ENCODE measurements at regions not wholly inside any gene's neighbourhood (a gene's known extent, or its start where the extent isn't known, plus 50 kb on each side); places are given as distances from the start of the nearest gene placed in this dataset.

DNA sequence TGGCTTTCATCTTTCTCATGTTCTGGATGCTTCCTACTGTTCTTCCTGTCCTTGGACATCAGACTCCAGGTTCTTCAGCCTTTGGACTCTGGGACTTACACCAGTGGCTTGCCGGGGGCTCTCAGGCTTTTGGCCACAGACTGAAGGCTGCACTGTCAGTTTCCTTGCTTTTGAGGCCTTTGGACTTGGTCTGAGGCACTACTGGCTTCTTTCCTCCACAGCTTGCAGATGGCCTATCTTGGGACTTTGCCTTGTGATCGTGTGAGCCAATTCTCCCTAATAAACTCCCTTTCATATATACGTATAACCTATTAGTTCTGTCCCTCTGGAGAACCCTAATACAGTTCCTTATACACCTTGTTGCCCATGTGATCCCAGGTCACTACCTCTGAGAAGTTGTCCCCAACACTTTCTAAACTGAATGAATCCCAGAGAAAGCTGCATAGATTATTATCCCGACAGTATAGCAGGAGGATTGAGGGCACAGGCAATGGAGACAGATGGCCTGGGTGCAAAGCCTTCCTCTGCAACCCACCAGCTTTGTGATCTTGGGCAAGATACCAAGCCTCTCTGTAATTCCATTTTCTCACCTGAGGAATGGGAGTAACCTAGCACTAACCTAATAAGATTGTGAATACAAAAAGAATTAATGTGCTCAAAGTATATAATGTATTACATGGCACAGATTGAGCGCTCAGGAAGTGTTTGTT is 449.6 kb upstream of the BRINP1 start:
- Histone ChIP-seq H3K4me3 (ENCODE audit: low read depth, low read length) (no peak overlapping the region), H3K36me3 (no peaks in the 10 kb centered on the region), H3K9me3 (no peaks in the 10 kb centered on the region; the same call in 1 of the 2 replicates), H3K4me1 (no peaks in the 10 kb centered on the region), H3K27me3 (no peaks in the 10 kb centered on the region)
- TF ChIP-seq, protein P1, sequence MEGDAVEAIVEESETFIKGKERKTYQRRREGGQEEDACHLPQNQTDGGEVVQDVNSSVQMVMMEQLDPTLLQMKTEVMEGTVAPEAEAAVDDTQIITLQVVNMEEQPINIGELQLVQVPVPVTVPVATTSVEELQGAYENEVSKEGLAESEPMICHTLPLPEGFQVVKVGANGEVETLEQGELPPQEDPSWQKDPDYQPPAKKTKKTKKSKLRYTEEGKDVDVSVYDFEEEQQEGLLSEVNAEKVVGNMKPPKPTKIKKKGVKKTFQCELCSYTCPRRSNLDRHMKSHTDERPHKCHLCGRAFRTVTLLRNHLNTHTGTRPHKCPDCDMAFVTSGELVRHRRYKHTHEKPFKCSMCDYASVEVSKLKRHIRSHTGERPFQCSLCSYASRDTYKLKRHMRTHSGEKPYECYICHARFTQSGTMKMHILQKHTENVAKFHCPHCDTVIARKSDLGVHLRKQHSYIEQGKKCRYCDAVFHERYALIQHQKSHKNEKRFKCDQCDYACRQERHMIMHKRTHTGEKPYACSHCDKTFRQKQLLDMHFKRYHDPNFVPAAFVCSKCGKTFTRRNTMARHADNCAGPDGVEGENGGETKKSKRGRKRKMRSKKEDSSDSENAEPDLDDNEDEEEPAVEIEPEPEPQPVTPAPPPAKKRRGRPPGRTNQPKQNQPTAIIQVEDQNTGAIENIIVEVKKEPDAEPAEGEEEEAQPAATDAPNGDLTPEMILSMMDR (IDR thresholded peaks at IDR 0.05; ENCODE audit: low read depth, low read length) = no peak
- no peak for DNase-seq

- TF ChIP-seq, protein P1 (IDR thresholded peaks at IDR 0.05; ENCODE audit: low read depth, low read length) = no peak
- no peak for DNase-seq
- no peaks in the 10 kb centered on the region for H3K27me3 ChIP-seq
- no peaks in the 10 kb centered on the region for H3K36me3 ChIP-seq
- H3K4me1 ChIP-seq = no peaks in the 10 kb centered on the region
- H3K4me3 ChIP-seq (ENCODE audit: low read depth, low read length) = no peak overlapping the region
- no peaks in the 10 kb centered on the region; the same call in none of the 2 replicates for H3K9me3 ChIP-seq
Measured at GRCh38 chr9:119810645-119811429, 441.6 kb upstream of the BRINP1 start.

DNA sequence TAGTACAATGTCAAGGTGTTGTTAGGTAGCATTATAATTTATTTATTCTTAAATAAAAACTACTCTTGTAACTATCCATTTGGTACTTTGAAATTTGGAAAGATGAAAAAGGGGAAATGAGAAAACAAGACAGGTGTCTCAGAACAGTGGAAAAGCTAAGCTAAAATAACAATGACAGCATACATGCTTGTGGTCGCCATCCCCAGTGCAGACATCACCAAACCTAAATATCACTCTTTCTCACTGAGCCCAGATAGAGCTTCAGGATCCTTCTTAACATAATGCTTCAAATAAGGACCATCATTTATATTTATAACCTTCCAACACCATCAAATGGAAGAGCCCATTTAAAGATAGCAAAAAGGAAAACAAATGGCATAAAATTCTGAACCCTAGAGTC is 434.4 kb upstream of the BRINP1 start:
- DNase-seq = no peak
- Histone ChIP-seq H3K27me3 (no peaks in the 10 kb centered on the region), H3K36me3 (no peaks in the 10 kb centered on the region), H3K4me1 (no peaks in the 10 kb centered on the region), H3K4me3 (ENCODE audit: low read depth, low read length) (no peak overlapping the region), H3K9me3 (no peaks in the 10 kb centered on the region)
- TF ChIP-seq, protein P1 (IDR thresholded peaks at IDR 0.05; ENCODE audit: low read depth, low read length) = no peak

GRCh38 chr9:119802621-119803020 is 433.4 kb upstream of the BRINP1 start:
- TF ChIP-seq, protein P1 (IDR thresholded peaks at IDR 0.05; ENCODE audit: low read depth, low read length) = no peak
- no peak for DNase-seq
- Histone ChIP-seq H3K9me3 (no peaks in the 10 kb centered on the region), H3K4me1 (no peaks in the 10 kb centered on the region), H3K36me3 (no peaks in the 10 kb centered on the region), H3K4me3 (ENCODE audit: low read depth, low read length) (no peak overlapping the region), H3K27me3 (no peaks in the 10 kb centered on the region)

GRCh38 chr9:119802133-119802532 is 432.9 kb upstream of the BRINP1 start:
- no peak for DNase-seq
- Histone ChIP-seq H3K27me3 (no peaks in the 10 kb centered on the region), H3K4me1 (no peaks in the 10 kb centered on the region), H3K36me3 (no peaks in the 10 kb centered on the region), H3K4me3 (ENCODE audit: low read depth, low read length) (no peak overlapping the region), H3K9me3 (no peaks in the 10 kb centered on the region)
- TF ChIP-seq, protein P1 (IDR thresholded peaks at IDR 0.05; ENCODE audit: low read depth, low read length) = no peak

DNA sequence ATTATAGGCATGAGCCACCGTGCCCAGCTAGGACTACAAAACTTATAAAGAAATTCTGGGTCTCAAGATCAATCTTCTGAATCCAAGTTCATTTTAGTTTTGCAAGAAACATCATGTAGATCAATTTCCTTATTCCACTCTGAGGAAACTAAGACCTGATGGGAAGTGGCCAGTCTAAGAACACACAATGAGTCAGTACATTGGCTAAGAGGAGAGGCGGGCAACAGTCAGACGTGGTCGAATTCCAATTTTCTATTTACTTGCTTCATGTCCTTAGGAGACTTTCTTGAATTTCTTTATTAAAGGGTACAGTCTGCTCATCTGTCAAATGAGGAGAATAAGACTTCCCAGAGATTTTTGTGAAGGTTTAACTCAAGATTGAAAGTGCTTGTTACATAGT is 432.1 kb upstream of the BRINP1 start:
- Histone ChIP-seq H3K27me3 (no peaks in the 10 kb centered on the region), H3K4me3 (ENCODE audit: low read depth, low read length) (no peak overlapping the region), H3K4me1 (no peaks in the 10 kb centered on the region), H3K36me3 (no peaks in the 10 kb centered on the region), H3K9me3 (no peaks in the 10 kb centered on the region)
- TF ChIP-seq, protein P1 (IDR thresholded peaks at IDR 0.05; ENCODE audit: low read depth, low read length) = no peak
- no peak for DNase-seq
